Endothelial cell of umbilical vein (primary cell): ENCODE measurements at regions not wholly inside any gene's neighbourhood (a gene's known extent, or its start where the extent isn't known, plus 50 kb on each side); places are given as distances from the start of the nearest gene placed in this dataset.

ENCODE experiments used
- BruUV-seq: library from RNA; stranded (reverse); fragments of 400-500 nt; replicated peaks from 2 replicates; lab custom pipeline; 2021; lab: Mats Ljungman, UMichigan
- CTCF ChIA-PET: fragments of 300-600, 350-600 bp; sonication (Branson Sonifier 250); formaldehyde crosslinking; loops from one replicate; lab custom pipeline; 2021; ENCODE audit warnings: antibody characterized with exemption, inconsistent platforms; lab: Charles Lee
- POLR2A ChIA-PET: fragments of 300-600, 350-600 bp; sonication (Branson Sonifier 250); formaldehyde crosslinking; loops from one replicate; lab custom pipeline; 2021; ENCODE audit warnings: antibody characterized with exemption, inconsistent platforms; lab: Charles Lee
- DNase-seq: peaks from one replicate; pipeline ENCODE4 v3.0.0-alpha.2; 2011; ENCODE audit warnings: low read depth, low spot score
- FAIRE-seq: peaks from 2 replicates; lab custom pipeline; 2011; peaks lifted over from hg19 to GRCh38; lab: Jason Lieb, UNC
- H2AFZ ChIP-seq: 2 replicates; pipeline ENCODE4 v1.6.0; 2012; ENCODE audit warnings: low read depth, low read length, control low read depth, inconsistent platforms
- H3K27ac ChIP-seq: 2 replicates; pipeline ENCODE4 v1.5.1; 2011; ENCODE audit warnings: low read depth, mild to moderate bottlenecking, control low read depth, low read length, moderate library complexity; ENCODE audit not compliant: insufficient read depth
- H3K27me3 ChIP-seq, 2 experiments: 2 replicates each; pipeline versions ENCODE4 v1.6.0 to v1.6.1; 2011; ENCODE audit warnings: low read length in 2 of 2, mixed read lengths in 1 of 2; ENCODE audit not compliant: control insufficient read depth in 2 of 2, insufficient read depth in 2 of 2
- H3K36me3 ChIP-seq, 2 experiments: 2 replicates in 1 of 2; 3 replicates in 1 of 2; pipeline ENCODE4 v1.5.1; 2011; ENCODE audit warnings: low read length in 2 of 2, mild to moderate bottlenecking in 1 of 2, moderate library complexity in 1 of 2; ENCODE audit not compliant: control insufficient read depth in 2 of 2, insufficient read depth in 2 of 2; ENCODE audit errors: extremely low read depth in 1 of 2
- H3K4me1 ChIP-seq: 3 replicates; pipeline ENCODE4 v1.5.1; 2011; ENCODE audit warnings: mild to moderate bottlenecking, low read length; ENCODE audit not compliant: control insufficient read depth, insufficient read depth; ENCODE audit errors: extremely low read depth
- H3K4me2 ChIP-seq: 2 replicates; pipeline ENCODE4 v1.6.1; 2011; ENCODE audit warnings: low read length, control low read depth, mixed read lengths; ENCODE audit not compliant: insufficient read depth
- H3K4me3 ChIP-seq, 3 experiments: fragments of 200-600 bp in 1 of 3; sonication (generic), shearing (Covaris generic) in 1 of 3; replicated peaks in 1 of 3; 2 replicates each; pipeline ENCODE4 v1.5.1; 2011 to 2016; ENCODE audit warnings: control low read depth in 3 of 3, low read length in 3 of 3, mild to moderate bottlenecking in 2 of 3, inconsistent platforms in 1 of 3, low read depth in 1 of 3, moderate library complexity in 1 of 3; ENCODE audit not compliant: insufficient read depth in 1 of 3
- H3K79me2 ChIP-seq: 2 replicates; pipeline ENCODE4 v1.6.0; 2012; ENCODE audit warnings: low read length, inconsistent platforms; ENCODE audit not compliant: control insufficient read depth, insufficient read depth
- H3K9ac ChIP-seq: replicated peaks from 2 replicates; pipeline ENCODE3; 2011; ENCODE audit warnings: low read length, control low read depth; ENCODE audit not compliant: insufficient read depth; ENCODE audit errors: extremely low read depth
- H3K9me1 ChIP-seq: replicated peaks from 3 replicates; pipeline ENCODE4 v1.6.0; 2011; ENCODE audit warnings: mild to moderate bottlenecking, low read length; ENCODE audit not compliant: control insufficient read depth, insufficient read depth; ENCODE audit errors: extremely low read depth
- H3K9me3 ChIP-seq: replicated peaks from 2 replicates; pipeline ENCODE4 v1.5.1; 2012; ENCODE audit warnings: low read length, inconsistent platforms; ENCODE audit not compliant: control insufficient read depth, insufficient read depth
- H4K20me1 ChIP-seq: replicated peaks from 2 replicates; pipeline ENCODE3; 2011; ENCODE audit warnings: mild to moderate bottlenecking, low read length; ENCODE audit not compliant: control insufficient read depth, insufficient read depth; ENCODE audit errors: extremely low read depth
- EZH2 ChIP-seq: IDR thresholded peaks from 2 replicates; pipeline ENCODE4 v1.6.1; 2012; ENCODE audit warnings: borderline replicate concordance, low read depth, mild to moderate bottlenecking, moderate library complexity, low read length, inconsistent platforms; ENCODE audit not compliant: severe bottlenecking
- FOS ChIP-seq: IDR thresholded peaks from 2 replicates; pipeline ENCODE4 v1.6.1; 2011; ENCODE audit warnings: mild to moderate bottlenecking, low read length, moderate library complexity, borderline replicate concordance; ENCODE audit not compliant: insufficient read depth
- GATA2 ChIP-seq: IDR thresholded peaks from 2 replicates; pipeline ENCODE4 v1.7.0; 2011; ENCODE audit warnings: low read depth, mild to moderate bottlenecking, moderate library complexity, mixed read lengths, low read length; ENCODE audit not compliant: insufficient read length, insufficient read depth
- JUN ChIP-seq: IDR thresholded peaks from 2 replicates; pipeline ENCODE4 v1.6.1; 2011; ENCODE audit warnings: borderline replicate concordance, low read depth; ENCODE audit not compliant: insufficient read length, insufficient read depth
- MYC ChIP-seq: IDR thresholded peaks from one replicate; pipeline ENCODE4 v1.6.1; 2011; ENCODE audit warnings: mild to moderate bottlenecking, low read depth, low read length
- POLR2A ChIP-seq: IDR thresholded peaks from 2 replicates; pipeline ENCODE4 v1.6.1; 2012; ENCODE audit warnings: low read depth, mild to moderate bottlenecking, control low read depth, low read length
- POLR2AphosphoS5 ChIP-seq: IDR thresholded peaks from 2 replicates; pipeline ENCODE4 v1.6.1; 2012; ENCODE audit warnings: low read depth, mild to moderate bottlenecking, control low read depth, low read length, moderate library complexity; ENCODE audit not compliant: insufficient read depth
- dilution Hi-C: fragments of 300-500 bp; cut with MboI; formaldehyde crosslinking; loops from one replicate; pipeline ENCODE4 v1.15.0; 2019; ENCODE audit warnings: low sequenced_read_pairs; ENCODE audit not compliant: extremely low pct_ligation_motif_present
- intact Hi-C: fragments of 100-400 bp; cut with micrococcal nuclease; formaldehyde crosslinking; loops from one replicate; pipeline ENCODE4 v1.10.0; 2022
- TF ChIP-seq, protein P1 (sequence below): IDR thresholded peaks from 2 replicates; pipeline ENCODE4 v1.6.1; 2011; ENCODE audit not compliant: insufficient read depth, insufficient read length
- TF ChIP-seq, protein P2 (sequence below), 2 donors: IDR thresholded peaks; 1 replicate in 1 of 2; 2 replicates in 1 of 2; pipeline ENCODE4 v1.5.1; 2011; ENCODE audit warnings: low read length in 2 of 2, mild to moderate bottlenecking in 2 of 2, moderate library complexity in 2 of 2, control low read depth in 1 of 2, inconsistent platforms in 1 of 2, low read depth in 1 of 2; ENCODE audit not compliant: insufficient read depth in 1 of 2; ENCODE audit errors: extremely low read depth in 1 of 2

DNA sequence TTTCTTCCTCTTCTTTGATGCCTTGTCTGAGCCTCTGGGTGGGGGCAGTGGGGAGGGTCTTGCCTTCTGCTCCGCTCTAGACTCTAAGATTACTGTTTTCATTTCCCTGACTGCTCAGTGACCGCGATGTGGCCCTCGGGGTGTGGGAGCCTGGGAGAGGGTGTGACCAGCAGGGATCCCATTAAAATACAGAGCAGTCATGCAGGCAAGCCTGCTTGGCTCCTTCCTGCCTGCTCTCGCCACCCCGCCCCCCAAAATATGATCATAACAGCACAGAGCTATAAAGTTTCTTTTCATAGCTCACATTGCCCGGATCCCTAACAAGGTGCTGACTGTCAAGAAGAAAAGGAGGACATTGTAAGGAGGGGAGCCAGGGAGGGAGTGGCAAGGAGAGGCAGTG lies 332.9 kb downstream of the RAB28 start:
- no TSS peak for BruUV-seq
- POLR2A ChIA-PET, result no interaction called here

More for the DNA sequence above, 332.9 kb downstream of the RAB28 start:
- H3K9ac ChIP-seq, result no peak overlapping the region
- peaks cover 3% of the 10 kb centered on the region for H3K9me3 ChIP-seq
- H3K9me1 ChIP-seq, result no peaks in the 10 kb centered on the region
- H3K4me2 ChIP-seq, result no peak overlapping the region
- H2AFZ ChIP-seq, result no peak overlapping the region
- CTCF ChIA-PET, result no interaction called here
- dilution Hi-C loops, result no loop called here
- no peak overlapping the region for H3K27ac ChIP-seq
- no peak overlapping the region for H3K4me3 ChIP-seq
- no peaks in the 10 kb centered on the region for H3K27me3 ChIP-seq
- H3K4me1 ChIP-seq, result no peaks in the 10 kb centered on the region
- intact Hi-C loops, result no loop called here
- TF ChIP-seq POLR2A (no peak), JUN (no peak), EZH2 (no peak), GATA2 (no peak), FOS (no peak), POLR2AphosphoS5 (no peak), MYC (no peak)
- TF ChIP-seq, protein P1, sequence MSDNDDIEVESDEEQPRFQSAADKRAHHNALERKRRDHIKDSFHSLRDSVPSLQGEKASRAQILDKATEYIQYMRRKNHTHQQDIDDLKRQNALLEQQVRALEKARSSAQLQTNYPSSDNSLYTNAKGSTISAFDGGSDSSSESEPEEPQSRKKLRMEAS, result no peak
- TF ChIP-seq, protein P2, sequence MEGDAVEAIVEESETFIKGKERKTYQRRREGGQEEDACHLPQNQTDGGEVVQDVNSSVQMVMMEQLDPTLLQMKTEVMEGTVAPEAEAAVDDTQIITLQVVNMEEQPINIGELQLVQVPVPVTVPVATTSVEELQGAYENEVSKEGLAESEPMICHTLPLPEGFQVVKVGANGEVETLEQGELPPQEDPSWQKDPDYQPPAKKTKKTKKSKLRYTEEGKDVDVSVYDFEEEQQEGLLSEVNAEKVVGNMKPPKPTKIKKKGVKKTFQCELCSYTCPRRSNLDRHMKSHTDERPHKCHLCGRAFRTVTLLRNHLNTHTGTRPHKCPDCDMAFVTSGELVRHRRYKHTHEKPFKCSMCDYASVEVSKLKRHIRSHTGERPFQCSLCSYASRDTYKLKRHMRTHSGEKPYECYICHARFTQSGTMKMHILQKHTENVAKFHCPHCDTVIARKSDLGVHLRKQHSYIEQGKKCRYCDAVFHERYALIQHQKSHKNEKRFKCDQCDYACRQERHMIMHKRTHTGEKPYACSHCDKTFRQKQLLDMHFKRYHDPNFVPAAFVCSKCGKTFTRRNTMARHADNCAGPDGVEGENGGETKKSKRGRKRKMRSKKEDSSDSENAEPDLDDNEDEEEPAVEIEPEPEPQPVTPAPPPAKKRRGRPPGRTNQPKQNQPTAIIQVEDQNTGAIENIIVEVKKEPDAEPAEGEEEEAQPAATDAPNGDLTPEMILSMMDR (IDR thresholded peaks at IDR 0.05; ENCODE audit: extremely low read depth in 1 of 2, insufficient read depth in 1 of 2, low read depth in 1 of 2, low read length in 2 of 2), result no peak
- FAIRE-seq (no peak), DNase-seq (no peak)
- H3K36me3 ChIP-seq, result no peaks in the 10 kb centered on the region
- no peaks in the 10 kb centered on the region for H4K20me1 ChIP-seq
- no peaks in the 10 kb centered on the region for H3K79me2 ChIP-seq
